Trophoblast cell (in vitro differentiated cells and primary cell): ENCODE measurements at regions not wholly inside any gene's neighbourhood (a gene's known extent, or its start where the extent isn't known, plus 50 kb on each side); places are given as distances from the start of the nearest gene placed in this dataset.

Experiments
- DNase-seq, 2 donors: peaks; one replicate each; pipeline ENCODE4 v3.0.0-alpha.2; 2016
- H2AFZ ChIP-seq: 2 replicates; pipeline ENCODE4 v1.6.1; 2013; ENCODE audit warnings: low read length, moderate library complexity, mild to moderate bottlenecking; ENCODE audit not compliant: insufficient read depth, poor library complexity
- H2AK5ac ChIP-seq: 2 replicates; pipeline ENCODE4 v1.6.1; 2013; ENCODE audit warnings: mild to moderate bottlenecking, low read length
- H2BK120ac ChIP-seq: 2 replicates; pipeline ENCODE4 v1.6.1; 2013; ENCODE audit warnings: low read length, mild to moderate bottlenecking, moderate library complexity; ENCODE audit not compliant: insufficient read depth, poor library complexity
- H2BK12ac ChIP-seq: 2 replicates; pipeline ENCODE4 v1.6.1; 2013; ENCODE audit warnings: mild to moderate bottlenecking, low read length, moderate library complexity
- H2BK5ac ChIP-seq: 2 replicates; pipeline ENCODE4 v1.6.1; 2013; ENCODE audit warnings: low read length, low read depth, moderate library complexity, mild to moderate bottlenecking; ENCODE audit not compliant: poor library complexity
- H3K14ac ChIP-seq: 2 replicates; pipeline ENCODE4 v1.6.1; 2013; ENCODE audit warnings: mild to moderate bottlenecking, low read length
- H3K18ac ChIP-seq: 2 replicates; pipeline ENCODE4 v1.6.1; 2013; ENCODE audit warnings: mild to moderate bottlenecking, low read length
- H3K23ac ChIP-seq: 2 replicates; pipeline ENCODE4 v1.6.1; 2013; ENCODE audit warnings: low read length
- H3K27ac ChIP-seq: 2 replicates; pipeline ENCODE4 v1.5.1; 2013; ENCODE audit warnings: low read depth, mild to moderate bottlenecking, inconsistent platforms, low read length, moderate library complexity
- H3K27me3 ChIP-seq: 2 replicates; pipeline ENCODE4 v1.6.1; 2013; ENCODE audit warnings: inconsistent platforms, mild to moderate bottlenecking, low read length, moderate library complexity; ENCODE audit not compliant: insufficient read depth
- H3K36me3 ChIP-seq, 2 experiments: 1 replicate in 1 of 2; 2 replicates in 1 of 2; pipeline ENCODE4 v1.6.1; 2013; ENCODE audit warnings: low read length in 2 of 2, mild to moderate bottlenecking in 2 of 2, moderate library complexity in 1 of 2; ENCODE audit not compliant: insufficient read depth in 2 of 2, control insufficient read depth in 1 of 2
- H3K4ac ChIP-seq: 2 replicates; pipeline ENCODE4 v1.6.1; 2013; ENCODE audit warnings: low read depth, mild to moderate bottlenecking, low read length, moderate library complexity
- H3K4me1 ChIP-seq, 2 experiments: 1 replicate in 1 of 2; 2 replicates in 1 of 2; pipeline ENCODE4 v1.6.1; 2013; ENCODE audit warnings: low read length in 2 of 2, mild to moderate bottlenecking in 2 of 2, moderate library complexity in 1 of 2; ENCODE audit not compliant: insufficient read depth in 2 of 2, control insufficient read depth in 1 of 2
- H3K4me2 ChIP-seq: 2 replicates; pipeline ENCODE4 v1.6.1; 2013; ENCODE audit warnings: inconsistent platforms, mild to moderate bottlenecking, low read length, moderate library complexity
- H3K4me3 ChIP-seq: 2 replicates; pipeline ENCODE4 v1.5.1; 2013; ENCODE audit warnings: mild to moderate bottlenecking, low read depth, low read length, inconsistent platforms
- H3K79me1 ChIP-seq: one replicate; pipeline ENCODE4 v1.6.1; 2013; ENCODE audit warnings: low read length
- H3K79me2 ChIP-seq: 2 replicates; pipeline ENCODE4 v1.6.1; 2013; ENCODE audit warnings: low read length, mild to moderate bottlenecking; ENCODE audit not compliant: control insufficient read depth, insufficient read depth, poor library complexity
- H3K9ac ChIP-seq: 2 replicates; pipeline ENCODE4 v1.6.1; 2013; ENCODE audit warnings: mild to moderate bottlenecking, low read length
- H3K9me3 ChIP-seq: 2 replicates; pipeline ENCODE4 v1.6.1; 2013; ENCODE audit warnings: low read depth, mild to moderate bottlenecking, control low read depth, inconsistent platforms, low read length; ENCODE audit not compliant: insufficient read depth
- H4K12ac ChIP-seq: 2 replicates; pipeline ENCODE4 v1.6.1; 2013; ENCODE audit warnings: low read depth, mild to moderate bottlenecking, low read length, moderate library complexity
- H4K8ac ChIP-seq: 2 replicates; pipeline ENCODE4 v1.6.1; 2013; ENCODE audit warnings: low read depth, mild to moderate bottlenecking, low read length, moderate library complexity
- H4K91ac ChIP-seq: one replicate; pipeline ENCODE4 v1.6.1; 2013; ENCODE audit warnings: low read depth, mild to moderate bottlenecking, low read length, moderate library complexity
- WGBS: extraction: QIAGEN DNeasy Blood & Tissue Kit; methylation state at CpG from one replicate; pipeline ENCODE4 v1.1.7; 2013; ENCODE audit warnings: missing lambda C conversion rate; ENCODE audit not compliant: insufficient read length, insufficient coverage; ENCODE audit errors: extremely low coverage; 5-methylcytosine and 5-hydroxymethylcytosine counted together

DNA sequence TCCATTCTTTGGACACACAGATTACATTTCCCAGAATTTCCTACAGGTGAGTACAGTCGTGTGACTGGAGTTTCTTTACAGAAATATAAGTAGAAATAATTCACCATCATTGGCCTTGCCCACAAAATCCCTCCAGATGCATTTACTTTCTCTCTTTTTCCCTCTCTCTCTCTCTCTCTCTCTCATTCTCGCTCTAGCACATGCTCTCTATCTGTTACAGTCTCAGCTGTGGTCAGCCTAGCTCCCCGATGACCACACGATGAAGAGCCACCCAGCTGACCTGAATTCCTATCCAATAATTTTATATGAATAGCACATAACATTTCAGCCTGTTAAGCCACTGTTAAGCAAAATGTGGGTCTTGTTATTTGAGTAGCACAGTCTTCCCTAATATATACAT lies 507.9 kb downstream of the PCDH7 start:
- no peak overlapping the region for H3K23ac ChIP-seq
- no peak overlapping the region for H2BK5ac ChIP-seq
- no peak overlapping the region for H3K9ac ChIP-seq
- no peak overlapping the region for H3K4ac ChIP-seq
- no CpG with 5 or more reads among the region's 4 CpGs for WGBS
- H3K18ac ChIP-seq = no peak overlapping the region
- no peaks in the 10 kb centered on the region for H3K79me2 ChIP-seq
- H3K36me3 ChIP-seq = no peaks in the 10 kb centered on the region
- no peak for DNase-seq
- H3K14ac ChIP-seq = no peak overlapping the region
- H3K27me3 ChIP-seq = no peaks in the 10 kb centered on the region
- no peak overlapping the region for H2BK12ac ChIP-seq
- H3K27ac ChIP-seq = no peak overlapping the region
- no peaks in the 10 kb centered on the region for H3K9me3 ChIP-seq
- H2AFZ ChIP-seq = no peak overlapping the region
- H3K79me1 ChIP-seq = no peaks in the 10 kb centered on the region
- H4K8ac ChIP-seq = no peak overlapping the region
- H4K12ac ChIP-seq = no peak overlapping the region
- H2BK120ac ChIP-seq = no peak overlapping the region
- no peak overlapping the region for H3K4me2 ChIP-seq
- no peak overlapping the region for H4K91ac ChIP-seq
- H3K4me3 ChIP-seq = no peak overlapping the region
- H3K4me1 ChIP-seq = no peaks in the 10 kb centered on the region
- H2AK5ac ChIP-seq = no peak overlapping the region

DNA sequence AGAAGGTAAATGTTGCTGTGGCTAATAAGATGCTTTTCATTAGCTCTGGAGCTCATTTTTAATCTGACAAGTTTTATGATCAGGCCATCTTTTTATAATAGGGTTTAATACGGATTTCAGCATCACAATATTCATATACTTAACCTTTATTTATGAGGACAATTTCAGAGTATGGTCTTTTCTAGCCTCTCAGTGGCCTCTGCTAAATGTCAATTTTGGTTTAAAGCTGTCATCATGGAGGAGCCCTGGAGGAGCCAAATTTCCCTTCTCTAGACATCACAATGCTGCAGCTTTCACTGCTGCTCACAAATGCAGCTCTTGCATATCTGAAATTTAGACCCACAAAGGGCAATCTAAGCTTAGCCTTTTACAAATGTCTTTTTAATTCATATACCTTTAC lies 510.4 kb downstream of the PCDH7 start:
- H2BK5ac ChIP-seq = no peak overlapping the region
- H3K79me1 ChIP-seq = no peaks in the 10 kb centered on the region
- no peak overlapping the region for H4K8ac ChIP-seq
- WGBS = no CpG with 5 or more reads among the region's 1 CpG
- H4K91ac ChIP-seq = no peak overlapping the region
- H2AK5ac ChIP-seq = no peak overlapping the region
- no peaks in the 10 kb centered on the region for H3K27me3 ChIP-seq
- no peaks in the 10 kb centered on the region for H3K4me1 ChIP-seq
- H3K4me2 ChIP-seq = no peak overlapping the region
- H3K36me3 ChIP-seq = no peaks in the 10 kb centered on the region
- DNase-seq = no peak
- no peak overlapping the region for H3K27ac ChIP-seq
- no peak overlapping the region for H3K14ac ChIP-seq
- no peak overlapping the region for H3K18ac ChIP-seq
- H4K12ac ChIP-seq = no peak overlapping the region
- H3K79me2 ChIP-seq = no peaks in the 10 kb centered on the region
- H3K9me3 ChIP-seq = no peaks in the 10 kb centered on the region
- no peak overlapping the region for H3K23ac ChIP-seq
- H3K4ac ChIP-seq = no peak overlapping the region
- no peak overlapping the region for H2BK120ac ChIP-seq
- no peak overlapping the region for H2AFZ ChIP-seq
- H3K9ac ChIP-seq = no peak overlapping the region
- H2BK12ac ChIP-seq = no peak overlapping the region
- no peak overlapping the region for H3K4me3 ChIP-seq

- H3K27ac ChIP-seq = no peak overlapping the region
- no peak overlapping the region for H4K91ac ChIP-seq
- DNase-seq = no peak
These were observed 514.3 kb downstream of the PCDH7 start for GRCh38 chr4:31234494-31234893.

GRCh38 chr4:31234901-31235300 lies 514.7 kb downstream of the PCDH7 start:
- Histone ChIP-seq H3K27ac (no peak overlapping the region), H2BK5ac (no peak overlapping the region), H4K91ac (no peak overlapping the region), H4K12ac (no peak overlapping the region), H3K4me1 (no peaks in the 10 kb centered on the region), H2BK12ac (no peak overlapping the region), H3K4me3 (no peak overlapping the region), H3K4me2 (no peak overlapping the region), H2BK120ac (no peak overlapping the region), H3K18ac (no peak overlapping the region), H3K9ac (no peak overlapping the region), H3K79me1 (no peaks in the 10 kb centered on the region), H3K4ac (no peak overlapping the region), H3K9me3 (peaks cover 5% of the 10 kb centered on the region), H3K27me3 (no peaks in the 10 kb centered on the region), H2AFZ (no peak overlapping the region), H3K79me2 (no peaks in the 10 kb centered on the region), H4K8ac (no peak overlapping the region), H3K23ac (no peak overlapping the region), H3K14ac (no peak overlapping the region), H2AK5ac (no peak overlapping the region), H3K36me3 (no peaks in the 10 kb centered on the region)
- WGBS = no CpG with 5 or more reads among the region's 1 CpG
- no peak for DNase-seq

More at GRCh38 chr4:31234494-31234893, 514.3 kb downstream of the PCDH7 start:
- WGBS = no CpG with 5 or more reads among the region's 2 CpGs
- no peak overlapping the region for H3K23ac ChIP-seq
- no peak overlapping the region for H2AK5ac ChIP-seq
- no peaks in the 10 kb centered on the region for H3K27me3 ChIP-seq
- H3K4me3 ChIP-seq = no peak overlapping the region
- no peak overlapping the region for H2BK5ac ChIP-seq
- no peak overlapping the region for H3K18ac ChIP-seq
- no peak overlapping the region for H2BK120ac ChIP-seq
- H4K8ac ChIP-seq = no peak overlapping the region
- peaks cover 5% of the 10 kb centered on the region for H3K9me3 ChIP-seq
- no peaks in the 10 kb centered on the region for H3K79me2 ChIP-seq
- H2BK12ac ChIP-seq = no peak overlapping the region
- no peaks in the 10 kb centered on the region for H3K36me3 ChIP-seq
- no peak overlapping the region for H3K9ac ChIP-seq
- H4K12ac ChIP-seq = no peak overlapping the region
- H2AFZ ChIP-seq = no peak overlapping the region
- no peak overlapping the region for H3K14ac ChIP-seq
- no peaks in the 10 kb centered on the region for H3K79me1 ChIP-seq
- H3K4ac ChIP-seq = no peak overlapping the region
- no peak overlapping the region for H3K4me2 ChIP-seq
- H3K4me1 ChIP-seq = no peaks in the 10 kb centered on the region
